Endothelial cell of umbilical vein (primary cell): ENCODE measurements at regions not wholly inside any gene's neighbourhood (a gene's known extent, or its start where the extent isn't known, plus 50 kb on each side); places are given as distances from the start of the nearest gene placed in this dataset.

Experiments
- EZH2 ChIP-seq: IDR thresholded peaks from 2 replicates; pipeline ENCODE4 v1.6.1; 2012; ENCODE audit warnings: borderline replicate concordance, low read depth, mild to moderate bottlenecking, moderate library complexity, low read length, inconsistent platforms; ENCODE audit not compliant: severe bottlenecking
- FOS ChIP-seq: IDR thresholded peaks from 2 replicates; pipeline ENCODE4 v1.6.1; 2011; ENCODE audit warnings: mild to moderate bottlenecking, low read length, moderate library complexity, borderline replicate concordance; ENCODE audit not compliant: insufficient read depth
- POLR2A ChIP-seq: IDR thresholded peaks from 2 replicates; pipeline ENCODE4 v1.6.1; 2012; ENCODE audit warnings: low read depth, mild to moderate bottlenecking, control low read depth, low read length
- TF ChIP-seq, protein P1 (sequence below), 2 donors: IDR thresholded peaks; 1 replicate in 1 of 2; 2 replicates in 1 of 2; pipeline ENCODE4 v1.5.1; 2011; ENCODE audit warnings: low read length in 2 of 2, mild to moderate bottlenecking in 2 of 2, moderate library complexity in 2 of 2, control low read depth in 1 of 2, inconsistent platforms in 1 of 2, low read depth in 1 of 2; ENCODE audit not compliant: insufficient read depth in 1 of 2; ENCODE audit errors: extremely low read depth in 1 of 2

DNA sequence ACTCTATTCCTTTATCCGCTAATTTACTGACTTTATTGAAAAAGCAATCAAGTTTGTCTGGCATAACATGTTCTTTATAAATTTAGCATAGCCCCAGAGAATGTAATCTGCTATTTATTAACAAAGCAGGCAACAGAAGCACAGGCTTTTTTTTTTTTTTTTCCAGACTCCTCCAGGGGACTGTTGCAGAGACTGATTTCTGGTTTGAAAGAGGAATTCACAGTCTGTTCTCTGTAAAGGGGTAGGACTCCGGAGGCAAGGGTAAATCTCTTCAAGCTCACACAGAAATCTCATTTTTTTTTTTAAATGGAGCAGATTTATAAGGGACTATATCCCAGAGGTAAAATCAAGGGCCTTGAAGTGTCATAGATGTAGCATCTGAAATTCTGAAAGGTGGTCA, 1386.5 kb upstream of the CDH8 start:
- no peak for TF ChIP-seq EZH2
- no peak for TF ChIP-seq POLR2A
- TF ChIP-seq, protein P1, sequence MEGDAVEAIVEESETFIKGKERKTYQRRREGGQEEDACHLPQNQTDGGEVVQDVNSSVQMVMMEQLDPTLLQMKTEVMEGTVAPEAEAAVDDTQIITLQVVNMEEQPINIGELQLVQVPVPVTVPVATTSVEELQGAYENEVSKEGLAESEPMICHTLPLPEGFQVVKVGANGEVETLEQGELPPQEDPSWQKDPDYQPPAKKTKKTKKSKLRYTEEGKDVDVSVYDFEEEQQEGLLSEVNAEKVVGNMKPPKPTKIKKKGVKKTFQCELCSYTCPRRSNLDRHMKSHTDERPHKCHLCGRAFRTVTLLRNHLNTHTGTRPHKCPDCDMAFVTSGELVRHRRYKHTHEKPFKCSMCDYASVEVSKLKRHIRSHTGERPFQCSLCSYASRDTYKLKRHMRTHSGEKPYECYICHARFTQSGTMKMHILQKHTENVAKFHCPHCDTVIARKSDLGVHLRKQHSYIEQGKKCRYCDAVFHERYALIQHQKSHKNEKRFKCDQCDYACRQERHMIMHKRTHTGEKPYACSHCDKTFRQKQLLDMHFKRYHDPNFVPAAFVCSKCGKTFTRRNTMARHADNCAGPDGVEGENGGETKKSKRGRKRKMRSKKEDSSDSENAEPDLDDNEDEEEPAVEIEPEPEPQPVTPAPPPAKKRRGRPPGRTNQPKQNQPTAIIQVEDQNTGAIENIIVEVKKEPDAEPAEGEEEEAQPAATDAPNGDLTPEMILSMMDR (IDR thresholded peaks at IDR 0.05; ENCODE audit: extremely low read depth in 1 of 2, insufficient read depth in 1 of 2, low read depth in 1 of 2, low read length in 2 of 2), result no peak
- no peak for TF ChIP-seq FOS
